ENCODE measurements at regions not wholly inside any gene's neighbourhood (a gene's known extent, or its start where the extent isn't known, plus 50 kb on each side); places are given as distances from the start of the nearest gene placed in this dataset.
A peak's percentile ranks its signal among the peaks of the same experiment; 100 is the strongest.
"Not testable (repeated sequence)": the region's sequence is repeated elsewhere in the genome, so short reads cannot be mapped to it uniquely, and the experiment has no call there.

DNA sequence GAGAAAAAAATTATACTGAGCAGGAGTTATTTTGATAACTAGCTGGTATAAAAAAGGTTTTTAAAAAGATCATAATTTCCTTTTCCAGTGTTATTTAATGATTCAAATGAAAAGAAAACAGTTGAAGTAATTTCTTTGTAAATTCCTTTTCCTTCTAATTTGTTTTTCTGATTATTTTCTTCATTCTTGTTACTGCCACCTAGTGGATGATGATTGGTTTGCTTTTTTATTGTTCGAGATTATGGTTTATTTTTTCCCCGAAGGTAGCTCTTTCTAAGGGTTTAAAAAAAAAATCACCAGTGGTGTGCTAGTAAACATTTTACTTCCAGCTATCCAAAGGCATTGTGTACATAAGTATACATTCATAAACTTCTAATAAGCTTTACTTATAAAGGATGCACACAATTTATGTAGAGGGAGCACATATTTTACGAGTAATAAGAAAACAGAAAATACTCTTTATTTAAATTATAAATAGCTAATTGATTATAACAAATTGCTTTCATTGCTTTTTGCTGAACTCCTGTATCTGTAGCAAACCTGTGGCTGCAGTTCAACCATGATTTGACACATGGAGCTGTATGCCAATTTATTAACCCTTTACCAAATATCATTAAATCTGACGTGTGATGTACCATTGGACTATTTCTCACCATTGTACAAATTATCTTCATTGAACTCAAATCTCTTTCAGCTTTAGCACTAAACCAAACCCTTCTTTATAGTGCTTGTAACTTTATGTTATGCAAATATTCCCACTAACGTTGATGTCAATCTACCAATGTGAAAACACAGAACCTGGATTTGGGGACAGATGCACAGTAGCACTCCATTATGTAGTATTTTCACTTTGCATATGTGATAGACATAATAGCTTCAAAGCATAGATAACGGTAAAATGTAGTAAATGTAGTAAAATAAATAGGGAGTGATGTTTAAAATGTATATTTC, 97.8 kb upstream of the ANK2 start:
- H3K9me3 Mint-ChIP-seq: peaks cover 0 to 3% (median 0%) of the 10 kb centered on the region in 9 donors
- no peaks in the 10 kb centered on the region for H3K4me1 Mint-ChIP-seq
- no peaks in the 10 kb centered on the region for H3K36me3 Mint-ChIP-seq
- H3K27ac Mint-ChIP-seq: peak overlapping the region in 1 of 10 donors; percentile 40
- peak in 2 of 10 donors; percentile 4 to 9 for DNase-seq
- peaks cover 8 to 10% (median 10%) of the 10 kb centered on the region in 5 donors for H3K27me3 Mint-ChIP-seq
- POLR2A ChIA-PET: no interaction called here
- no peak for ATAC-seq
- no peak overlapping the region for H3K4me3 Mint-ChIP-seq

DNA sequence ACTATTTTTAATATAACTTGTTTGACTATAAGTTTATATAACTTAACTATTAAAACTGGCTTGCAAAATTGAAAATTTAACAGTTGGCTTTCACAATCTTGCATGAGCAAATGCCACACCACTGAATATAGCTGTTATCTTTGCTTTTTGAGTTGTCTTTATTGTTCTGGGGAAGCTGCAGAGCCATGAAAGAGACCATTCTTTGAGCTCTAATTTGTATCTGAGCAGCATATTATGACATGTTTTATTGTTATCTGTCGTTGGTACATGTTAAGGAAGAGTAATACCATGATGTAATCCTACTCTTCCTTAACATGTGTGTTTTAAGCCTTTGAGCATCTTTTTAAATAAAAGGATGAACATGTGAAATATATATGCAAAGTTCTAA, 97.1 kb upstream of the ANK2 start:
- H3K9me3 Mint-ChIP-seq: peaks cover 0 to 3% (median 0%) of the 10 kb centered on the region in 9 donors
- no peak overlapping the region for H3K4me3 Mint-ChIP-seq
- DNase-seq (no peak), ATAC-seq (no peak)
- H3K27me3 Mint-ChIP-seq: peaks cover 8 to 10% (median 10%) of the 10 kb centered on the region in 5 donors
- H3K36me3 Mint-ChIP-seq: no peaks in the 10 kb centered on the region
- POLR2A ChIA-PET: no interaction called here
- no peaks in the 10 kb centered on the region for H3K4me1 Mint-ChIP-seq
- H3K27ac Mint-ChIP-seq: no peak overlapping the region

DNA sequence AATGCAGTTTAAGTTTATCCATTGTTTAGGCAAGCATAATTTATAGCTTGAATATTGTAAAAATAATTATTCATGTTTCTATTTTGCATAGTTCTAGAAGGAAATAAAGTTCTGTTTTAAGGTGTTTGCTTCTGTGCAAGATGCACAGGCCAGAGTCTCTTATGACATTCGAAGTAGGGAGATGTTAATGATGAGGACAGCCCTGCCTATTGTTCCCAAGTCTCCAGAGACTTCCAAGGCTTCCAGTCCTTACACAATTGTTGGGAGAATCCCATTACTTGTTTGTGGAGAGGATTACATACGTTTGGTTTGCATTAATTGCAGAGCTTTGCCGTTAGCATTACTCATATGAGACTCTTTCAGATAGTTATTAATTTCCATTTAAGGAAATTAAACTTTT, 96.2 kb upstream of the ANK2 start:
- no peak for ATAC-seq
- Mint-ChIP-seq H3K27ac (no peak overlapping the region), H3K4me3 (no peak overlapping the region), H3K27me3 (peaks cover 8 to 10% (median 9%) of the 10 kb centered on the region in 5 donors), H3K36me3 (no peaks in the 10 kb centered on the region), H3K4me1 (no peaks in the 10 kb centered on the region), H3K9me3 (peaks cover 0 to 3% (median 0%) of the 10 kb centered on the region in 9 donors)
- no peak for DNase-seq
- POLR2A ChIA-PET: no interaction called here

DNA sequence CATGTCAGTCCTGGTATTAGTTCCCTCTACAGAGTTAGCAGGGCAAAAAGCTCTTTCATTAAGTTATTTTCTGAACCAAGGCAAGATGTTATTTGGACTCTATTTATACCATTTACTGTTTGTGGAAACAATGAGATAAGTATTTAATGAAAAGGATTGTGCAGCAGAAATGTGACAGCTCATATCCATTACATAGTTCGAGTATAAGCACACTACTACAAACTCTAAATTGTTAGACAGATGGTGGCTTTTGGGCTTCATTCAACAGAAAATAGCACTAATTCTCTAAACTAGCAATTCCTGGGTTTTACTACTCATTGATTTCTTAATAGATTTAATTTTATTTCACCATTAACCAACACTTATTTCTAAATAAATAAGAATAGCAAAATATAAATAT, 95.2 kb upstream of the ANK2 start:
- Mint-ChIP-seq H3K9me3 (peaks cover 0 to 4% (median 0%) of the 10 kb centered on the region in 9 donors), H3K4me1 (no peaks in the 10 kb centered on the region), H3K27me3 (peaks cover 8 to 10% (median 9%) of the 10 kb centered on the region in 5 donors), H3K4me3 (no peak overlapping the region), H3K27ac (no peak overlapping the region), H3K36me3 (no peaks in the 10 kb centered on the region)
- ATAC-seq (no peak), DNase-seq (no peak)
- POLR2A ChIA-PET: no interaction called here

DNA sequence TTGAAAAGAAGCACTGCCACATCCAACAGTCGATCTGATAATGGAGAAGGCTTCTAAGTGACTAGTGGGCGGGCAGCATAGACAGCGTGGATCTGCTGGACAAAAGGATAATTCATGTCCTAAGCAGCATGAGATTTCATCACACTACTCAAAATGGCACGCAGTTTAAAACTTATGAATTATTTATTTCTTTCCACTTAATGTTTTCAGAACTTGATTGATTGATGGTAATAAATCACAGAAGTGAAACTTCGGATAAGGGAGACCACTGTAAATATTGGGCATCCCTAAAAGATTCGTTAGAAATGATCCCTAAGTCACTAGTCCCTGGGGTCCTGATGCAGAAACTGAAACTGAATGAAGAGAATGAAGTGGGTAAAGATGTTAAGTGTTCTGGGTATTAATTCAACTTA, 93.0 kb upstream of the ANK2 start:
- DNase-seq (no peak), ATAC-seq (no peak)
- H3K27ac Mint-ChIP-seq: no peak overlapping the region
- peaks cover 5 to 8% (median 5%) of the 10 kb centered on the region in 5 donors for H3K27me3 Mint-ChIP-seq
- POLR2A ChIA-PET: no interaction called here
- no peak overlapping the region for H3K4me3 Mint-ChIP-seq
- H3K4me1 Mint-ChIP-seq: no peaks in the 10 kb centered on the region
- H3K9me3 Mint-ChIP-seq: peaks cover 0 to 7% (median 0%) of the 10 kb centered on the region in 9 donors
- no peaks in the 10 kb centered on the region for H3K36me3 Mint-ChIP-seq

DNA sequence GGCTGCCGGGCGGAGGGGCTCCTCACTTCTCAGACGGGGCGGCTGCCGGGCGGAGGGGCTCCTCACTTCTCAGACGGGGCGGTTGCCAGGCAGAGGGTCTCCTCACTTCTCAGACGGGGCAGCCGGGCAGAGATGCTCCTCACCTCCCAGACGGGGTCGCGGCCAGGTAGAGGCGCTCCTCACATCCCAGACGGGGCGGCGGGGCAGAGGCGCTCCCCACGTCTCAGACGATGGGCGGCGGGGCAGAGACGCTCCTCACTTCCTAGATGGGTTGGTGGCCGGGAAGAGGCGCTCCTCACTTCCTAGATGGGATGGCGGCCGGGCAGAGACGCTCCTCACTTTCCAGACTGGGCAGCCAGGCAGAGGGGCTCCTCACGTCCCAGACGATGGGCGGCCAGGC, 91.7 kb upstream of the ANK2 start:
- H3K9me3 Mint-ChIP-seq, H3K36me3 Mint-ChIP-seq, H3K4me3 Mint-ChIP-seq, ATAC-seq, DNase-seq, H3K27ac Mint-ChIP-seq, H3K4me1 Mint-ChIP-seq, H3K27me3 Mint-ChIP-seq, POLR2A ChIA-PET: not testable (repeated sequence)

DNA sequence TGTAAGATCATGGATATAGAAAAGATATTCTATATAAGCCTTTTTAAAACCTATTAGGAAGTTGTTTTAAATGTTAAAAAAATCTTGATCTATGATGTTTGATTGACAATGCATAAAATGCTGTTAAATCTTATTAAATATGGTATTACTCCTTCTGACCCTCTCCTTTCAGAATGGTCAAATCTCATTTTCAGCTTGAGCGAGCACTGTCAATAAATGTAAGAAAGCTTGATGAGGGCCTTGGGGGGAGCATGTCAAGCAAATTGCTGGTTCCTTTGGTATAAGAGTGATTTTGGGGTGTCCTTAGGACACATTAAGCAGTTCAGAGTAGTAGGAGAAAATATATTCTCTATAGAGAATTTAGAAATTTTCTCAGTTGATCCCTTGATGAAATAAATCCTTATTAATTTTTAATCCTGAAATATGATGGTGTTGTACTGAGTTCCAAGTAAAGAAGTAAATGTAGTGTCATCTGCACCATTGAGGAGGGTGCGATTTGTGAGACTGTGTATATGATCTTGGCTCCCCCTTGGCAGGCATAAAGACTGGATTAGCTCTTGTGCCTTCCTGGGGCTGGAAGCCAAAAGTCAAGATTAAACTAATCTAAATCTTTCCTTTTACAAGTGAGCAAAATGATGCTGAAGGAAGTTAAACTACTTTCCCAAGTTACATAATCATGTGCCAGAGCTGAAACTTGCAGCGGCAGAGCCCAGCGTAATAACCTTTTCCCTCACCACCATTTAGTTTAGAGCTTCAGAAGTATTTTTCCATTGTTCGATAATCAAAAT, 82.6 kb upstream of the ANK2 start:
- Mint-ChIP-seq H3K27me3 (peaks cover 0 to 17% (median 6%) of the 10 kb centered on the region in 5 donors), H3K27ac (no peak overlapping the region), H3K9me3 (peaks cover 0 to 14% (median 7%) of the 10 kb centered on the region in 9 donors), H3K36me3 (peaks cover 0 to 9% (median 0%) of the 10 kb centered on the region in 3 donors), H3K4me1 (no peaks in the 10 kb centered on the region), H3K4me3 (no peak overlapping the region)
- POLR2A ChIA-PET: no interaction called here
- ATAC-seq (no peak), DNase-seq (no peak)

DNA sequence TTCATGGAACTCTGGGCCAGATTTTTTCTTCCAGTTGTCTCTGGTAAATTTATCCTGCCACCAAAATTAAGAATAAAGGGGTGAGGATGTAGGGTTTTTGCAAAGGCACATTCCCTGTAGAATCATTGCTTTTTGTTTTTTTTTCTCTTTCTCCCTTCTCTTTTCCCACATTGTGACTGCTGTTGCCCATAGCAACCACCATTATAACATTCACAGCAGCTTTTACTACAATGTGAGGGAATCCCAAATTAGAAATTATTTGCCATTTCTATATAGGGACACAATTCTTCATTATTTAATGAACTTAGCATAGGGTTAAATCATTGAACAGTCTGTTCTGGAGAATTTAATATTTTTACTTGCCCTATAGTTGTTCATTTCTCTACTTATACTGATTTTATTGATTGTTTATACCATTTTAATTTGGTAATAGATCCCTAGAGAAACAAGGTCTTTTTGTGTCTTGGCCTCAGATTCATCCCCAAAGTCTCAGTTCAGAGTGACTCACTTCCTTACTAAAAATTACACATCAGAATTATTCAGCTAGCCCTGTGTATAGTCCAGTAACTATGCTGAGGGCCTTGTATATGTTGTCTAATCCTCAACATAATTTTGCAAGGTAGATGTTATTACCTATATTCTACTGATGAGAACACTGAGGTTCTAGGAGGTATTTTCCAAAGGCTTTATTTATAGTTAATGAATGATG, 80.8 kb upstream of the ANK2 start:
- no peak for DNase-seq
- peaks cover 0 to 14% (median 7%) of the 10 kb centered on the region in 9 donors for H3K9me3 Mint-ChIP-seq
- peaks cover 1 to 17% (median 6%) of the 10 kb centered on the region in 5 donors for H3K27me3 Mint-ChIP-seq
- no peak for ATAC-seq
- peaks cover 0 to 9% (median 0%) of the 10 kb centered on the region in 3 donors for H3K36me3 Mint-ChIP-seq
- H3K4me3 Mint-ChIP-seq: no peak overlapping the region
- POLR2A ChIA-PET: no interaction called here
- no peak overlapping the region for H3K27ac Mint-ChIP-seq
- no peaks in the 10 kb centered on the region for H3K4me1 Mint-ChIP-seq

DNA sequence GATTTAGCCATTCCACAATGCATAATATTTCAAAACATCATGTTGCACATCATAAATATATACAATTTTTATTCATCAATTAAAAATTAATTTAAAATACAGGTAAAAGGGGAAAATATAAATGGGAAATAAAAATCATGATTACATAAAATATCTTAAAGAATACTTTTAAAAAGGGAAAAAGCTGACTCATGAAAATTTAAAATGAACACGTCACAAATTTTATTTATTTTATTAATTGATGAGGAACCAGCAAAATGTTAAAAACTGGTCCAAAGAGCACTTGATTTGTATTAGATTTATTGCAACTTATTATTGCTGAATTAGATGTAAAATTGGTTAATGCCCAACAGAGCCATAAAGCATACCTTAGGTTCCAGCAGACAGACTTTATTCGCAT, 78.5 kb upstream of the ANK2 start:
- Mint-ChIP-seq H3K9me3 (no peaks in the 10 kb centered on the region), H3K27me3 (peaks cover 1 to 17% (median 4%) of the 10 kb centered on the region in 5 donors), H3K4me1 (no peaks in the 10 kb centered on the region), H3K27ac (no peak overlapping the region), H3K36me3 (no peaks in the 10 kb centered on the region), H3K4me3 (no peak overlapping the region)
- POLR2A ChIA-PET: no interaction called here
- DNase-seq (no peak), ATAC-seq (no peak)

DNA sequence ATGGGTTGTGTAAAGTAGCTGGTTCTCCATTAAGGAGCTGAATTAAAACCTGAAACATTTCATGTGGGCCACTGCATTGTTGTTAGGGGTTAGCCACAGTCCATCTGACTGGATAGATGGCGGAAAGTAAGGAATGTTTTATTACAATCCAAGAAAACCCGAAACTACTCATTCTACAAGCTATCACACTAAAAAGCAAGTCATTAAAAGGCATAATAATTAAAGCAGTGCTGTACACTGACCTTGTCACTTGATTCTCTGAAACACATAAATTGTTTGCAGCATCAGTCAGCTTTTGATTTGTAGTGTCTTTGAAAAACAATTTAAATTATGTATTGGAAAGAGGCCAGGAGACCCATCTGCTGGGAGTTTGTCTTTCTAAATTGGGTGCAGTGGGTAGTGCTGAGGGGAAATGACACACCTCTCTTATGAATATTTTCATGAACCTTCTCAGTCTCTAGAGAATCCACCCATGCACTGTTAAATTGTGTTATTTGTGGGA, 75.7 kb upstream of the ANK2 start:
- Mint-ChIP-seq H3K9me3 (no peaks in the 10 kb centered on the region), H3K4me1 (no peaks in the 10 kb centered on the region), H3K27me3 (peaks cover 0 to 9% (median 3%) of the 10 kb centered on the region in 5 donors), H3K36me3 (no peaks in the 10 kb centered on the region), H3K4me3 (no peak overlapping the region), H3K27ac (no peak overlapping the region)
- POLR2A ChIA-PET: interaction anchor here (0.6 kb wide), 1 partner anchor 9 kb away, joined by 3 read pairs; no protein-coding TSS in a partner anchor
- no peak for DNase-seq
- ATAC-seq: no peak

DNA sequence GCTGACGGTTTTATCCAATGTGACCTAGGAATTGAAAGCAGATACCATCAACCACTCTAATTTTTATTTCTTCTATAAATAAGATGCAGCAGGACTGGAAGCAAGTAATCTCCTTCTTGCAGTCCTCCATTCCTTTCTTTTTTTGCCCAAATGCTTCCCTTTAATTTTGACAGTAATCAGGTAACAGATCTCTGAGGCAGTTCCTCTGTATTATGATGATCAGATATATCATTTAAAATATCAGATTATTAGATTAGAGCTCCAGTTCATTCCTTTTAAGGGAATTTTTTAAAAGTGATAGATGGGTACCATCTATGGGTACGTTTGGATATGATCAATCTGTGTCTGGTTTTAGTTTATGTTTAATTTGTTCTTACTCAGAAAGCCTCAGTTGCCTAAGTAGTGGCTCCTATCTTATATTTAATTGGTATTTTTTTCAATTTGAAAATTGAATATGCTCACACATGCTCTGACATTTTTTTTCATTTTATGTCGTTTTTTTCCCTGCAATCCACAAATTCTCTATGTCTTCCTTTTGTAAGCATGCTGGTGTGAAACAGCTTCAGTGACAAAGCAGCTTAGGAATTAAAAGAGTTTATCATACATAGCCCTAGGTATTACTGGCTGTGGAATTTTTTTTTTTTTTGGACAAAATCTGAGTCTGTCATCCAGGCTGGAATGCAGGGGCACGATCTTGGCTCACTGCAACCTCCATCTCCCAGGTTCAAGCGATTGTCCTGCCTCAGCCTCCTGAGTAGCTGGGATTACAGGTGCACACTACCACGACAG, 73.7 kb upstream of the ANK2 start:
- POLR2A ChIA-PET: no interaction called here
- Mint-ChIP-seq H3K36me3 (no peaks in the 10 kb centered on the region), H3K27me3 (peaks cover 0 to 3% (median 0%) of the 10 kb centered on the region in 5 donors), H3K27ac (no peak overlapping the region), H3K4me1 (no peaks in the 10 kb centered on the region), H3K9me3 (no peaks in the 10 kb centered on the region), H3K4me3 (no peak overlapping the region)
- ATAC-seq (no peak), DNase-seq (no peak)
